Left lobe of liver (tissue), 2 donors: ENCODE measurements at regions not wholly inside any gene's neighbourhood (a gene's known extent, or its start where the extent isn't known, plus 50 kb on each side); places are given as distances from the start of the nearest gene placed in this dataset.
"Not testable (repeated sequence)": the region's sequence is repeated elsewhere in the genome, so short reads cannot be mapped to it uniquely, and the experiment has no call there.

Source experiments
- ATAC-seq: fragments of 200-7000 bp; cut with Tn5 transposase; one replicate; pipeline ENCODE4 v1.9.1; 2020; ENCODE audit warnings: mild to moderate bottlenecking, moderate library complexity
- DNase-seq: peaks from one replicate; pipeline ENCODE4 v3.0.0-alpha.2; 2020; ENCODE audit warnings: low spot score
- donor health status: DM: no; HTN: no; CAD: no; lungs with moderate emphysema.
- donor health status: DM: no; HTN: yes; CAD: no.

- ATAC-seq: no peak
- DNase-seq: no peak
These were observed 362.8 kb upstream of the FOXK1 start for GRCh38 chr7:4319280-4319679.

GRCh38 chr7:4325732-4326131, 356.4 kb upstream of the FOXK1 start:
- DNase-seq (no peak), ATAC-seq (no peak)

DNA sequence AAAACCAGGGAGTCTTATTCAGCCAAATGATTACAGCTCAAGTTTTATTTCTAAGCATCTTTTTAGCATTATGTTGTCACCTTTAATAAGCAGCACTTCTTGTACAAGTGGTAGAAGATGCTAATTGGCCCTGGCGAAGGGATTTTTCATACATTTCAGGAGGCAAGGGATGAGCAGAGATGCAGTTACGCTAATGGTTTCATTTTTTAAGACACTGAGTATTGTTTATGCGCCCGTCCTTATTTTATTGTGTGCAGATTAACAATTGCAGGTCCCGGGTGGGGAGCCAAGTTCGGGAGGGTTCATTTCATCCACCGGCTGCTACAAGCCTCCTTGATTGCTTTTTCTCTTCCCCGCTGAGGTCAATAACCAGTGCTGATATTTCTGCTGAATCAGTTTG, 350.4 kb upstream of the FOXK1 start:
- no peak for ATAC-seq
- DNase-seq: no peak

GRCh38 chr7:4338556-4338955, 343.5 kb upstream of the FOXK1 start:
- no peak for DNase-seq
- no peak for ATAC-seq

GRCh38 chr7:4343272-4344247, 338.5 kb upstream of the FOXK1 start:
- ATAC-seq (no peak), DNase-seq (no peak)

DNA sequence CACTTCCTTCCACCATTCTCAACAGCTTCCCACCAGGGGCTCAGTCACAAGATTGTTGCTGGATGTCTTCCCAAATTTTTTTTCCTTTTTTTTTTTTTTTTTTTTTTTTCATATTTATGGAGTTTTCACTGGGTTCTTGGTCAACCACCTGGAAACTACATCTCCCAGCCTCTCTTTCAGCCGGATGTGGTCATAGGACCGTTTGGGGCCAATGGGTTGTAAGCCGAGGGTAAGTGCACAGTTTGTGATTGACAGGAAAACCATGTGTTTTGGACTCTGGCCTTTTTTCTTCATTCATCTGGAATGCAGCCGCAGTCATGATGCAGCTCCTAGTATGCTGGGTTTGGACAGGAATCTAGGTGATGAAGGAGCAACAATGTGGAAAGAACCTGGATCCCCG, 337.1 kb upstream of the FOXK1 start:
- DNase-seq (no peak), ATAC-seq (no peak)

DNA sequence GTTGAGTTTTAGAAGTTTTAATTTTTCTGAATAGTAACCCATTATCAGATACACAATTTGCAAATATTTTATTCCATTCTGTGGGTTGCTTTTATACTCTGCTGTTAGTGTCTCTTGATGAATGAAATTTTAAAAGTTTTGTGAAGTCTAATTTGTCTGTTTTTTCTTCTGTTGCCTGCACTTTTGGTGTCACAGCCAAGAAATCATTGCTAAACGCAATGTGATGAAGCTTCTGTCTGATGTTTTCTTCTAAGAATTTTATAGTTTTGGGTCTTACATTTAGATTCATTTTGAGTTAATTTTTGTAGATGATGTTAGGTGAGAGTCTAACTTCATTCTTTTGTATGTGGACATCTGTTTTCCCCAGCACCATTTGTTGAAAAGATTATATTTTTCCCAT, 330.0 kb upstream of the FOXK1 start:
- ATAC-seq: no peak
- no peak for DNase-seq

GRCh38 chr7:4361774-4362173, 320.3 kb upstream of the FOXK1 start:
- ATAC-seq: no peak

GRCh38 chr7:4383584-4383983, 298.5 kb upstream of the FOXK1 start:
- ATAC-seq (no peak), DNase-seq (peak; percentile 12)

More at GRCh38 chr7:4361774-4362173, 320.3 kb upstream of the FOXK1 start:
- DNase-seq: no peak

DNA sequence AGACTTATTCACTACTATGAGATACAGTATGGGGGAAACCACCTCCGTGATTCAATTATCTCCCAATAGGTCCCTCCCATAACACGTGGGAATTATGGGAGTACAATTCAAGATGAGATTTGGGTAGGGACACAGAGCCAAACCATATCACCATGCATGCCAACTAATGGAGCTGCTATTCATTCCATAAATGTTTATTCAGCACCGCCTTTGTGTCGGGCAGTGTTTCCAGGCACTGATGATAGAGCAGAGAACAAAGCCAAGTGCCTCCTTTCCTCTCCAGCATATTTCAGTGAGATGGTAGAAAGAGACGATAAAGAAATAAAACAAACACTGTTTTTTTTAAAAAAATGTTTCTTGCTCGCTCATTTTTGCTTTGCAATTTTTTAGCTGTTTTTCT, 295.9 kb upstream of the FOXK1 start:
- DNase-seq: no peak
- no peak for ATAC-seq

DNA sequence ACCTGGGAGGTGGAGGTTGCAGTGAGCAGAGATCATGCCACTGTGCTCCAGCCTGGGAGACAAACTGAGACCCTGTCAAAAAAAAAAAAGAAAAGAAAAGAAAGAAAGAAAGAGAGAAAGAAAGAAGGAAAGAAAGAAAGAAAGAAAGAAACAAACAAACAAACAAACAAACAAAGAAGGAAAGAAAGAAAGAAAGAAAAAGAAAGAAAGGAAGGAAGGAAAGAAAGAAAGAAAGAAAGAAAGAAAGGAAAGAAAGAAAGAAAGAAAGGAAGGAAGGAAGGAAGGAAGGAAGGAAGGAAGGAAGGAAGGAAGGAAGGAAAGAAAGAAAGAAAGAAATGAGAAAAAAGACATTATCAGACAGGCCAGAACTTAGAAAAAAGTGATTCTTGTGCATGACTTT, 291.0 kb upstream of the FOXK1 start:
- ATAC-seq, DNase-seq: not testable (repeated sequence)

- DNase-seq (no peak), ATAC-seq (no peak)
These were observed 287.4 kb upstream of the FOXK1 start for GRCh38 chr7:4394736-4395135.

DNA sequence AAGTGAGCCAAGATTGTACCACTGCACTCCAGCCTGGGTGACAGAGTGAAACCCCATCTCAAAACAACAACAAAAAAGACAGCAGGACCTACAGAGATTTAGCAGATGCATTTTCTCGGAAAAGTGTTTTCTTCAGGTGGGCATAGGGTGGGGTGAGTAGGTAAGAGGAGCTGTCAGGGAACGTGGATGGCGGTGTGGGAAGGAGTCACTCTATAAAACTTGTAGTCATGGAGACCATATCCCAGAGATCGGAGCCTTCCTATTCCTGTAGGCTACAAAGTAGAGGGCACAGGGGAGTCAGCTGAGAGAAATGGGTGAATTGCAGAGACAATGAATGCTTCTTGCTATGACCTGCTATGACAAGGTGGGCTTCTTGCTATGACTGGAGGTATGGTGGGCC, 283.0 kb upstream of the FOXK1 start:
- ATAC-seq: no peak
- no peak for DNase-seq

DNA sequence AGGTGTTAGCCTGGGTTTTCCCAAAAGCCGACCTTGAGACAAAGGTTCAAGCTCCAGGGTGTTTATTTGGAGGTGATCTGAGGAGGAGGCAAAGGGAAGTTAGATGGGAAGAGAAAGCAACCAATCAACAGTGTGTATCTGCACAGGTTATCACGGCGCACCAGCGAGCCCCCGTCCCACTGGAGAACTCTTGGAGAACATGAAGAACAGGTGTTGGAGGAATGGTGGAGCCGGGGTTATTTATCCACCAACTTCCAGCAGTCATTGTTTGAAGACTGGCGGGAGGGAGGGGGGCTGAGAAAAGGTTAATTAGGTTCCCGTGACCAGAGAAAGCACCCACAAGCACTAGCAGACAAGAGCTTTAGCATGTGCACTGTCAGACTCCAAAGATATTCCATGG, 282.5 kb upstream of the FOXK1 start:
- ATAC-seq (no peak), DNase-seq (no peak)

- no peak for ATAC-seq
- DNase-seq: no peak
These were observed 275.6 kb upstream of the FOXK1 start for GRCh38 chr7:4406288-4407058.

DNA sequence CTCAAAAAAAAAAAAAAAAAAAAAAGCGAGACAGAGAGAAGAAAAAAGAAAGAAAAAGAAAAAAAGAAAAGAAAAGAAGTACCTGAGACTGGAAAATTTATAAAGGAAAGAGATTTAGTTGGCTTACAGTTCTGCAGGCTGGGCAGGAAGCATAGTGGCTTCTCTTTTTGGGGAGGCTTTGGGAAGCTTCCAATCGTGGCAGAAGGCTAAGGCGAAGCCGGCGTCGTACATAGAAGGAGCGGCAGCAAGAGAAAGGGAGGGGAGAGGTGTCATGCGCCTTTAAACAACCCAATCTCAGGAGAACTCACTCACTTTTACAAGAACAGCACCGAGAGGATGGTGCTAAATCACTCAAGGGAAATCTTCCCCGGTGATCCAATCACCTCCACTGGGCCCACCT, 272.1 kb upstream of the FOXK1 start:
- no peak for DNase-seq
- ATAC-seq: no peak

GRCh38 chr7:4416396-4417056, 265.6 kb upstream of the FOXK1 start:
- no peak for DNase-seq
- ATAC-seq: no peak

- no peak for ATAC-seq
- DNase-seq: no peak
These were observed 253.6 kb upstream of the FOXK1 start for GRCh38 chr7:4428526-4428925.

DNA sequence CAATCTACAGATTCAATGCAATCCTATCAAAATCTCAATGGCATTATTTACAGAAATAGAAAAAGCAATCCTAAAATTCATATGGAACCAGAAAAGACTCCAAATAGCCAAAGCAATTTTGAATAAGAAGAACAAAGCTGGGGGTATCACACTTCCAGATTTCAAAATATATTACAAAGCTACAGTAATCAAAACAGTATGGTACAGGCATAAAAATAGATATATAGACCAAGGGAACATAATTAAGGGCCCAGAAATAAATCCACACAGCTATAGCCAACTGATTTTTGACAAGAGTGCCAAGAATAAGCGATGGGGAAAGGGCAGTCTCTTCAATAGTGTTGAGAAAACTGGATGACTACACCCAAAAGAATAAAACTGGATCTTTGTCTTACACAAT, 251.9 kb upstream of the FOXK1 start:
- DNase-seq: no peak
- no peak for ATAC-seq

DNA sequence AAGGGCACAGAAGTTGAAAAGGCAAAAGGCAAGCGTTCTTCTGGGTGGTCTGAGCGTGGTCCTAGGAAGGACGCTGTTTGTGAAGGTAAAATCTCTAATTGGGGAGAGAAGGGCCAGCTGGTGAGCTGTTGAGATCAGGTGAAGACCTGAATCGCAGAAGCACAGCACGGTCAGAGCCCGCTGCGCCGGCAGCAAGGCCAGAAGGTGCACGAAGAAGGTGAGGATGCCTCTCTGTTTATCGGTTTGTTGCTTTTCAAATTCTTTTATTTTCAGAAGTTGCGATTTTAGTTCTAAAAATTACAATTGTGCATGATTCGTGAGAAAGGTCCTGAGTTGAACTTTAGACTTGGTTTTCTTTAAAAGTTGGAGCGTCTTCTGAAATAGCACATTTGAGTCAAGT, 247.8 kb upstream of the FOXK1 start:
- DNase-seq (no peak), ATAC-seq (no peak)

GRCh38 chr7:4436361-4436895, 245.7 kb upstream of the FOXK1 start:
- ATAC-seq: no peak
- DNase-seq: no peak
